HCT116 (cell line): ENCODE measurements at regions not wholly inside any gene's neighbourhood (a gene's known extent, or its start where the extent isn't known, plus 50 kb on each side); places are given as distances from the start of the nearest gene placed in this dataset.

Experiments used
- ATAC-seq: fragments of 200-7000 bp; cut with Tn5 transposase; 2 replicates; pipeline ENCODE4 v1.9.1; 2020; ENCODE audit warnings: mild to moderate bottlenecking, moderate library complexity
- BruUV-seq: library from RNA; stranded (reverse); fragments of 400-500 nt; replicated peaks from 2 replicates; lab custom pipeline; 2021; lab: Mats Ljungman, UMichigan
- CTCF ChIA-PET: fragments of 300-600 bp; sonication (Branson Sonifier 250); formaldehyde crosslinking; loops from one replicate; lab custom pipeline; 2021; ENCODE audit warnings: antibody characterized with exemption; lab: Charles Lee
- POLR2A ChIA-PET: fragments of 300-600, 350-600 bp; sonication (Branson Sonifier 250); formaldehyde crosslinking; loops from one replicate; lab custom pipeline; 2021; ENCODE audit warnings: antibody characterized with exemption; lab: Charles Lee
- RAD21 ChIA-PET, 2 experiments: fragments of 300-600 bp; sonication (Branson Sonifier 250); formaldehyde crosslinking; loops; one replicate each; lab custom pipeline; 2023; ENCODE audit warnings: low total read pairs in 2 of 2; ENCODE audit not compliant: uncharacterized antibody in 2 of 2, unreplicated experiment in 2 of 2, low non-redundant PET in 1 of 2; lab: Charles Lee
- DNase-seq: peaks from one replicate; pipeline ENCODE4 v3.0.0-alpha.2; 2010; ENCODE audit warnings: low read depth, low spot score
- H2AFZ ChIP-seq: fragments of 200-600 bp; shearing (Covaris generic), sonication (generic); 2 replicates; pipeline ENCODE4 v1.6.1; 2017; ENCODE audit warnings: low read depth, mixed run types, mixed read lengths, antibody characterized with exemption, low read length; ENCODE audit not compliant: poor library complexity, severe bottlenecking
- H3K27ac ChIP-seq: 2 replicates; pipeline ENCODE4 v1.5.1; 2012; ENCODE audit warnings: low read depth, low read length
- H3K27me3 ChIP-seq: fragments of 200-600 bp; sonication (generic); 2 replicates; pipeline ENCODE4 v1.6.1; 2016; ENCODE audit warnings: mixed run types, low read length, mixed read lengths; ENCODE audit not compliant: insufficient read depth
- H3K36me3 ChIP-seq, 2 experiments: fragments of 200-500 bp in 1 of 2; fragments of 200-600 bp in 1 of 2; sonication (Bioruptor generic) in 1 of 2; sonication (generic) in 1 of 2; 2 replicates each; pipeline versions ENCODE4 v1.5.1 to v1.6.1; 2014 to 2016; ENCODE audit warnings: low read length in 2 of 2, inconsistent platforms in 1 of 2, mixed read lengths in 1 of 2, mixed run types in 1 of 2; ENCODE audit not compliant: insufficient read depth in 2 of 2, control insufficient read depth in 1 of 2
- H3K4me1 ChIP-seq, 2 experiments: fragments of 200-600 bp in 1 of 2; sonication (generic) in 1 of 2; 2 replicates each; pipeline versions ENCODE4 v1.5.1 to v1.6.1; 2012 to 2017; ENCODE audit warnings: low read length in 2 of 2, inconsistent platforms in 1 of 2, mild to moderate bottlenecking in 1 of 2, mixed read lengths in 1 of 2, mixed run types in 1 of 2, moderate library complexity in 1 of 2; ENCODE audit not compliant: insufficient read depth in 2 of 2, control insufficient read depth in 1 of 2
- H3K4me2 ChIP-seq: fragments of 200-600 bp; sonication (generic); 2 replicates; pipeline ENCODE4 v1.6.1; 2017; ENCODE audit warnings: mixed run types, low read length, mixed read lengths
- H3K4me3 ChIP-seq, 2 experiments: fragments of 200-600 bp in 1 of 2; sonication (generic) in 1 of 2; replicated peaks in 1 of 2; 2 replicates each; pipeline ENCODE4 v1.5.1; 2011 to 2016; ENCODE audit warnings: low read length in 2 of 2, control low read depth in 1 of 2, low read depth in 1 of 2, mild to moderate bottlenecking in 1 of 2, mixed read lengths in 1 of 2, mixed run types in 1 of 2
- H3K79me2 ChIP-seq: fragments of 200-600 bp; sonication (generic); 2 replicates; pipeline ENCODE4 v1.6.1; 2017; ENCODE audit warnings: mild to moderate bottlenecking, mixed run types, low read length, moderate library complexity, mixed read lengths; ENCODE audit not compliant: insufficient read depth
- H3K9ac ChIP-seq: fragments of 200-600 bp; sonication (generic); 2 replicates; pipeline ENCODE4 v1.6.1; 2016; ENCODE audit warnings: low read length, mixed read lengths
- H3K9me2 ChIP-seq: fragments of 200-600 bp; sonication (generic), shearing (Covaris generic); 2 replicates; pipeline ENCODE4 v1.6.1; 2017; ENCODE audit warnings: mixed run types, mild to moderate bottlenecking, moderate library complexity; ENCODE audit not compliant: insufficient read depth
- H3K9me3 ChIP-seq, 2 experiments: fragments of 200-500 bp in 1 of 2; fragments of 200-600 bp in 1 of 2; sonication (Bioruptor generic) in 1 of 2; sonication (generic) in 1 of 2; 2 replicates each; pipeline ENCODE4 v1.6.1; 2014 to 2017; ENCODE audit warnings: low read length in 2 of 2, mixed read lengths in 2 of 2, inconsistent platforms in 1 of 2, low read depth in 1 of 2, mild to moderate bottlenecking in 1 of 2, mixed run types in 1 of 2, moderate library complexity in 1 of 2; ENCODE audit not compliant: control insufficient read depth in 1 of 2, insufficient read depth in 1 of 2
- H4K20me1 ChIP-seq: fragments of 200-600 bp; sonication (generic), shearing (Covaris generic); 2 replicates; pipeline ENCODE4 v1.6.1; 2017; ENCODE audit warnings: mixed run types, mild to moderate bottlenecking, moderate library complexity; ENCODE audit not compliant: insufficient read depth
- EGR1 ChIP-seq: IDR thresholded peaks from 2 replicates; pipeline ENCODE4 v1.6.1; 2012; ENCODE audit warnings: low read depth
- ELF1 ChIP-seq: IDR thresholded peaks from 2 replicates; pipeline ENCODE4 v1.6.1; 2012; ENCODE audit warnings: low read depth, borderline replicate concordance
- EZH2phosphoT487 ChIP-seq: fragments of 200-600 bp; IDR thresholded peaks from 2 replicates; pipeline ENCODE4 v1.6.1; 2018; ENCODE audit warnings: antibody characterized with exemption, borderline replicate concordance
- JUND ChIP-seq: IDR thresholded peaks from 2 replicates; pipeline ENCODE4 v1.6.1; 2012
- POLR2AphosphoS5 ChIP-seq: IDR thresholded peaks from 2 replicates; pipeline ENCODE4 v1.6.1; 2011; ENCODE audit warnings: mild to moderate bottlenecking, low read depth, low read length, moderate library complexity
- REST ChIP-seq: IDR thresholded peaks from 2 replicates; pipeline ENCODE4 v1.6.1; 2012; ENCODE audit warnings: low read depth
- SIN3A ChIP-seq: IDR thresholded peaks from 2 replicates; pipeline ENCODE4 v1.6.1; 2012; ENCODE audit warnings: low read depth
- TCF7L2 ChIP-seq: IDR thresholded peaks from 2 replicates; pipeline ENCODE4 v1.7.0; 2011; ENCODE audit warnings: borderline replicate concordance, inconsistent platforms; ENCODE audit not compliant: insufficient read depth, insufficient read length; ENCODE audit errors: extremely low read depth
- intact Hi-C: fragments of 100-400 bp; cut with micrococcal nuclease; formaldehyde crosslinking; loops from 2 replicates; pipeline ENCODE4 v1.10.0; 2022
- TF ChIP-seq, protein P1 (sequence below): IDR thresholded peaks from 2 replicates; pipeline ENCODE4 v1.6.1; 2012
- TF ChIP-seq, protein P2 (sequence below), 3 experiments: fragments of 200-600 bp in 1 of 3; sonication (generic) in 1 of 3; IDR thresholded peaks in 2 of 3; conservative IDR thresholded peaks in 1 of 3; 2 replicates each; pipeline ENCODE4 v1.5.1; 2012 to 2017; ENCODE audit warnings: low read depth in 2 of 3, low read length in 2 of 3, antibody characterized with exemption in 1 of 3, borderline replicate concordance in 1 of 3, control low read depth in 1 of 3, mild to moderate bottlenecking in 1 of 3, mixed read lengths in 1 of 3, mixed run types in 1 of 3, moderate library complexity in 1 of 3; ENCODE audit not compliant: insufficient read depth in 1 of 3
- TF ChIP-seq, protein P3 (sequence below): IDR thresholded peaks from 2 replicates; pipeline ENCODE4 v1.6.1; 2011; ENCODE audit warnings: mild to moderate bottlenecking, low read length, moderate library complexity; ENCODE audit not compliant: insufficient replicate concordance; ENCODE audit errors: extremely low read depth

DNA sequence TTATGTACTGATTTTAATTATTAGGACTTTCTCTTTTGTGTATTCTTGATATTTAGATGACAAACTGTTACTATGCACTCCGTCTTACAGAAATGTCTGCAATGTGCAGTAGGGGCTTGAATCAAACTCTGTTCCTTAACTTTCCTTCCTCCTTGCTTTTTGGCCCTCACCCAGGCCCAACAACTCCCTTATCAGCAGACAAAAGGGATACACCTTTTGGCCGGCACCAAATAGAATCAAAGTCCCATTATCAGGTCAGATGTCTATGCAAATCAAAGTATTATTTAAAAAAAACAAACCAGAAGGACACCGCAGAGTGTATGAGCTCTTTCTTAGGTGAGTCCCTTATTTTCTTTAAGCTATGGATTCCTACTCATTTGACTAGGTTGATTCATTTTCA is 116.3 kb upstream of the SERPINE2 start:
- CTCF ChIA-PET, result no interaction called here

GRCh38 chr2:224151680-224152310 is 112.7 kb upstream of the SERPINE2 start:
- no peaks in the 10 kb centered on the region for H3K36me3 ChIP-seq
- no TSS peak for BruUV-seq
- no peaks in the 10 kb centered on the region for H3K9me3 ChIP-seq
- no peak overlapping the region for H3K27ac ChIP-seq
- intact Hi-C loops, result no loop called here
- no peaks in the 10 kb centered on the region for H3K27me3 ChIP-seq
- ChIA-PET POLR2A (no interaction called here), CTCF (no interaction called here), RAD21 (no interaction called here)
- H3K4me1 ChIP-seq, result peaks cover 3 to 14% of the 10 kb centered on the region in 2 experiments
- no peak for ATAC-seq
- H3K9ac ChIP-seq, result no peak overlapping the region
- H3K79me2 ChIP-seq, result no peaks in the 10 kb centered on the region
- no peaks in the 10 kb centered on the region for H3K9me2 ChIP-seq
- no peaks in the 10 kb centered on the region for H4K20me1 ChIP-seq
- no peak overlapping the region for H3K4me3 ChIP-seq
- no peak overlapping the region for H2AFZ ChIP-seq
- H3K4me2 ChIP-seq, result no peak overlapping the region
- DNase-seq, result no peak
- TF ChIP-seq TCF7L2 (no peak), EGR1 (no peak), POLR2AphosphoS5 (no peak), REST (no peak), EZH2phosphoT487 (no peak), JUND (no peak), SIN3A (no peak)
- TF ChIP-seq, protein P1, sequence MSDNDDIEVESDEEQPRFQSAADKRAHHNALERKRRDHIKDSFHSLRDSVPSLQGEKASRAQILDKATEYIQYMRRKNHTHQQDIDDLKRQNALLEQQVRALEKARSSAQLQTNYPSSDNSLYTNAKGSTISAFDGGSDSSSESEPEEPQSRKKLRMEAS, result no peak
- TF ChIP-seq, protein P2, sequence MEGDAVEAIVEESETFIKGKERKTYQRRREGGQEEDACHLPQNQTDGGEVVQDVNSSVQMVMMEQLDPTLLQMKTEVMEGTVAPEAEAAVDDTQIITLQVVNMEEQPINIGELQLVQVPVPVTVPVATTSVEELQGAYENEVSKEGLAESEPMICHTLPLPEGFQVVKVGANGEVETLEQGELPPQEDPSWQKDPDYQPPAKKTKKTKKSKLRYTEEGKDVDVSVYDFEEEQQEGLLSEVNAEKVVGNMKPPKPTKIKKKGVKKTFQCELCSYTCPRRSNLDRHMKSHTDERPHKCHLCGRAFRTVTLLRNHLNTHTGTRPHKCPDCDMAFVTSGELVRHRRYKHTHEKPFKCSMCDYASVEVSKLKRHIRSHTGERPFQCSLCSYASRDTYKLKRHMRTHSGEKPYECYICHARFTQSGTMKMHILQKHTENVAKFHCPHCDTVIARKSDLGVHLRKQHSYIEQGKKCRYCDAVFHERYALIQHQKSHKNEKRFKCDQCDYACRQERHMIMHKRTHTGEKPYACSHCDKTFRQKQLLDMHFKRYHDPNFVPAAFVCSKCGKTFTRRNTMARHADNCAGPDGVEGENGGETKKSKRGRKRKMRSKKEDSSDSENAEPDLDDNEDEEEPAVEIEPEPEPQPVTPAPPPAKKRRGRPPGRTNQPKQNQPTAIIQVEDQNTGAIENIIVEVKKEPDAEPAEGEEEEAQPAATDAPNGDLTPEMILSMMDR (IDR thresholded peaks at IDR 0.05 in 2 of 3, conservative IDR thresholded peaks at IDR 0.05 in 1 of 3; ENCODE audit: borderline replicate concordance in 1 of 3, insufficient read depth in 1 of 3, low read depth in 2 of 3, low read length in 2 of 3), result no peak
- TF ChIP-seq, protein P3, sequence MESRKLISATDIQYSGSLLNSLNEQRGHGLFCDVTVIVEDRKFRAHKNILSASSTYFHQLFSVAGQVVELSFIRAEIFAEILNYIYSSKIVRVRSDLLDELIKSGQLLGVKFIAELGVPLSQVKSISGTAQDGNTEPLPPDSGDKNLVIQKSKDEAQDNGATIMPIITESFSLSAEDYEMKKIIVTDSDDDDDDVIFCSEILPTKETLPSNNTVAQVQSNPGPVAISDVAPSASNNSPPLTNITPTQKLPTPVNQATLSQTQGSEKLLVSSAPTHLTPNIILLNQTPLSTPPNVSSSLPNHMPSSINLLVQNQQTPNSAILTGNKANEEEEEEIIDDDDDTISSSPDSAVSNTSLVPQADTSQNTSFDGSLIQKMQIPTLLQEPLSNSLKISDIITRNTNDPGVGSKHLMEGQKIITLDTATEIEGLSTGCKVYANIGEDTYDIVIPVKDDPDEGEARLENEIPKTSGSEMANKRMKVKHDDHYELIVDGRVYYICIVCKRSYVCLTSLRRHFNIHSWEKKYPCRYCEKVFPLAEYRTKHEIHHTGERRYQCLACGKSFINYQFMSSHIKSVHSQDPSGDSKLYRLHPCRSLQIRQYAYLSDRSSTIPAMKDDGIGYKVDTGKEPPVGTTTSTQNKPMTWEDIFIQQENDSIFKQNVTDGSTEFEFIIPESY, result no peak

More for the DNA sequence above, 116.3 kb upstream of the SERPINE2 start:
- no peaks in the 10 kb centered on the region for H3K4me1 ChIP-seq
- no peak overlapping the region for H3K9ac ChIP-seq
- no peaks in the 10 kb centered on the region for H3K36me3 ChIP-seq
- no peaks in the 10 kb centered on the region for H3K79me2 ChIP-seq
- TF ChIP-seq ELF1 (no peak), EZH2phosphoT487 (no peak), EGR1 (no peak)
- DNase-seq, result no peak
- no peak overlapping the region for H3K4me3 ChIP-seq
- RAD21 ChIA-PET, result no interaction called here
- no peaks in the 10 kb centered on the region for H3K9me3 ChIP-seq
- no TSS peak for BruUV-seq
- intact Hi-C loops, result no loop called here
- H2AFZ ChIP-seq, result no peak overlapping the region
- ATAC-seq, result no peak
- POLR2A ChIA-PET, result no interaction called here
- no peaks in the 10 kb centered on the region for H3K9me2 ChIP-seq
- no peaks in the 10 kb centered on the region for H3K27me3 ChIP-seq
- no peaks in the 10 kb centered on the region for H4K20me1 ChIP-seq
- no peak overlapping the region for H3K27ac ChIP-seq
- no peak overlapping the region for H3K4me2 ChIP-seq
